CD14-positive monocyte (primary cell): ENCODE measurements at regions not wholly inside any gene's neighbourhood (a gene's known extent, or its start where the extent isn't known, plus 50 kb on each side); places are given as distances from the start of the nearest gene placed in this dataset.
"Not testable (repeated sequence)": the region's sequence is repeated elsewhere in the genome, so short reads cannot be mapped to it uniquely, and the experiment has no call there.

Experiments used
- DNase-seq, 3 donors: peaks; one replicate each; pipeline ENCODE4 v3.0.0-alpha.2; 2011 to 2022
- H2AFZ ChIP-seq: 2 replicates; pipeline ENCODE4 v1.6.0; 2012; ENCODE audit warnings: mild to moderate bottlenecking, low read depth, low read length, inconsistent platforms; ENCODE audit not compliant: insufficient read depth, poor library complexity, severe bottlenecking
- H3K27ac ChIP-seq, 2 donors: 1 replicate in 1 of 2; 2 replicates in 1 of 2; pipeline ENCODE4 v1.5.1; 2012 to 2013; ENCODE audit warnings: low read length in 2 of 2, control low read depth in 1 of 2, inconsistent platforms in 1 of 2, low read depth in 1 of 2, mild to moderate bottlenecking in 1 of 2
- H3K27me3 ChIP-seq, 2 donors: one replicate each; pipeline versions ENCODE4 v1.6.0 to v1.6.1; 2011 to 2013; ENCODE audit warnings: low read length in 2 of 2; ENCODE audit not compliant: control insufficient read depth in 2 of 2, insufficient read depth in 2 of 2
- H3K36me3 ChIP-seq, 2 donors: replicated peaks in 1 of 2; 1 replicate in 1 of 2; 2 replicates in 1 of 2; pipeline versions ENCODE4 v1.5.1 to v1.6.1; 2012 to 2013; ENCODE audit warnings: low read length in 2 of 2, control low read depth in 1 of 2, inconsistent platforms in 1 of 2, mild to moderate bottlenecking in 1 of 2; ENCODE audit not compliant: insufficient read depth in 2 of 2, control insufficient read depth in 1 of 2
- H3K4me1 ChIP-seq, 2 donors: 1 replicate in 1 of 2; 2 replicates in 1 of 2; pipeline versions ENCODE4 v1.5.1 to v1.6.1; 2012 to 2013; ENCODE audit warnings: low read length in 2 of 2, control low read depth in 1 of 2, inconsistent platforms in 1 of 2, mild to moderate bottlenecking in 1 of 2, moderate library complexity in 1 of 2; ENCODE audit not compliant: insufficient read depth in 2 of 2, control insufficient read depth in 1 of 2
- H3K4me2 ChIP-seq: replicated peaks from 2 replicates; pipeline ENCODE3; 2012; ENCODE audit warnings: low read length, moderate library complexity, mild to moderate bottlenecking; ENCODE audit not compliant: poor library complexity, severe bottlenecking; ENCODE audit errors: extremely low read depth
- H3K4me3 ChIP-seq, 3 experiments: fragments of 200-600 bp in 1 of 3; sonication (generic) in 1 of 3; replicated peaks in 1 of 3; 1 replicate in 2 of 3; 2 replicates in 1 of 3; pipeline ENCODE4 v1.5.1; 2011 to 2013; ENCODE audit warnings: low read length in 3 of 3, mild to moderate bottlenecking in 3 of 3, control low read depth in 2 of 3, low read depth in 2 of 3, inconsistent platforms in 1 of 3, moderate library complexity in 1 of 3
- H3K79me2 ChIP-seq: 2 replicates; pipeline ENCODE4 v1.6.0; 2012; ENCODE audit warnings: mild to moderate bottlenecking, control low read depth, inconsistent platforms, low read length, moderate library complexity; ENCODE audit not compliant: insufficient read depth
- H3K9ac ChIP-seq: 2 replicates; pipeline ENCODE4 v1.6.0; 2017; ENCODE audit warnings: low read length, mild to moderate bottlenecking; ENCODE audit not compliant: insufficient read depth, poor library complexity, severe bottlenecking
- H3K9me3 ChIP-seq, 2 donors: replicated peaks in 1 of 2; 1 replicate in 1 of 2; 2 replicates in 1 of 2; pipeline versions ENCODE4 v1.5.1 to v1.6.1; 2012 to 2013; ENCODE audit warnings: low read length in 2 of 2, control low read depth in 1 of 2; ENCODE audit not compliant: control insufficient read depth in 1 of 2, insufficient read depth in 1 of 2
- H4K20me1 ChIP-seq: 2 replicates; pipeline ENCODE4 v1.6.0; 2012; ENCODE audit warnings: mild to moderate bottlenecking, low read length, control low read depth, moderate library complexity; ENCODE audit not compliant: insufficient read depth
- H3K27ac Mint-ChIP-seq, 7 donors: one replicate each; pipeline ENCODE4 v1.8.0; 2020; ENCODE audit warnings: mild to moderate bottlenecking in 7 of 7, mixed read lengths in 7 of 7, moderate library complexity in 6 of 7, inconsistent platforms in 2 of 7
- H3K27me3 Mint-ChIP-seq, 3 donors: one replicate each; pipeline ENCODE4 v1.8.0; 2021 to 2022; ENCODE audit warnings: low read depth in 3 of 3, mild to moderate bottlenecking in 3 of 3, mixed read lengths in 3 of 3, moderate library complexity in 3 of 3, inconsistent platforms in 1 of 3
- H3K36me3 Mint-ChIP-seq, 2 donors: one replicate each; pipeline ENCODE4 v1.8.0; 2020; ENCODE audit warnings: mixed read lengths in 2 of 2, inconsistent platforms in 1 of 2, mild to moderate bottlenecking in 1 of 2
- H3K4me1 Mint-ChIP-seq: one replicate; pipeline ENCODE4 v1.8.0; 2020; ENCODE audit warnings: mild to moderate bottlenecking, mixed read lengths
- H3K4me3 Mint-ChIP-seq, 2 donors: one replicate each; pipeline ENCODE4 v1.8.0; 2020; ENCODE audit warnings: mild to moderate bottlenecking in 2 of 2, mixed read lengths in 2 of 2, moderate library complexity in 1 of 2
- H3K9me3 Mint-ChIP-seq, 7 donors: one replicate each; pipeline ENCODE4 v1.8.0; 2020 to 2022; ENCODE audit warnings: mixed read lengths in 7 of 7, mild to moderate bottlenecking in 6 of 7, moderate library complexity in 6 of 7, inconsistent platforms in 2 of 7
- WGBS: methylation state at CpG from one replicate; pipeline ENCODE4 v1.1.5; 2013; ENCODE audit warnings: missing lambda C conversion rate; ENCODE audit not compliant: insufficient coverage; 5-methylcytosine and 5-hydroxymethylcytosine counted together
- intact Hi-C, 2 donors: fragments of 100-400 bp; cut with micrococcal nuclease; formaldehyde crosslinking; loops; one replicate each; pipeline versions ENCODE4 v1.15.0 to v1.15.1; 2023
- TF ChIP-seq, protein P1 (sequence below): fragments of 200-600 bp; IDR thresholded peaks from one replicate; pipeline ENCODE4 v1.8.0; 2022; ENCODE audit warnings: antibody characterized with exemption, mild to moderate bottlenecking

DNA sequence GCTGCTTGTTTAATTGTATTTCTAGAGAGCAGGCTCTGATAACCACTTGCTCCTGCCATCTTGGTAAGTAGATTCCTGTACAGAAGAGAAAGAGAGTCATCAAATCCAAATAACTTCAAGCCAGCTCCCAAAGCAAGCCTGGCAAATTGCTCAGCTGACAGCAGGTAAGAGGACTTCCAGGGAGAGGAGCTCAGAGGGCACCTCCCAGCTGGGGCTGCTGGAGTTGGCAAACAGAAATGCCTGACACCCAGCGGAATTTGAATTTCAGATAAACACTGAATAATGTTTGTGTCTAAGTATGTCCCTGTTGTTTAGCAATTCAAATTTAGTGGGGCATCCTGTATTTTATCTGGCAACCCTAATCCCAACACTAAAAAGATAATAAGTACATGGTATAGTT, 86.2 kb downstream of the MYL12B start:
- Histone ChIP-seq H3K9ac (no peak overlapping the region), H3K79me2 (no peaks in the 10 kb centered on the region), H3K36me3 (no peaks in the 10 kb centered on the region), H3K4me3 (no peak overlapping the region), H4K20me1 (no peaks in the 10 kb centered on the region), H2AFZ (no peak overlapping the region), H3K4me2 (no peak overlapping the region), H3K27me3 (no peaks in the 10 kb centered on the region), H3K4me1 (peaks cover 0 to 7% of the 10 kb centered on the region in 2 donors), H3K9me3 (no peaks in the 10 kb centered on the region), H3K27ac (no peak overlapping the region)
- DNase-seq, result no peak
- Mint-ChIP-seq H3K27ac (no peak overlapping the region), H3K27me3 (peaks cover 0 to 2% (median 1%) of the 10 kb centered on the region in 3 donors), H3K4me1 (peaks cover 8% of the 10 kb centered on the region), H3K4me3 (no peak overlapping the region), H3K36me3 (no peaks in the 10 kb centered on the region), H3K9me3 (peaks cover 0 to 11% (median 7%) of the 10 kb centered on the region in 7 donors)
- TF ChIP-seq, protein P1, sequence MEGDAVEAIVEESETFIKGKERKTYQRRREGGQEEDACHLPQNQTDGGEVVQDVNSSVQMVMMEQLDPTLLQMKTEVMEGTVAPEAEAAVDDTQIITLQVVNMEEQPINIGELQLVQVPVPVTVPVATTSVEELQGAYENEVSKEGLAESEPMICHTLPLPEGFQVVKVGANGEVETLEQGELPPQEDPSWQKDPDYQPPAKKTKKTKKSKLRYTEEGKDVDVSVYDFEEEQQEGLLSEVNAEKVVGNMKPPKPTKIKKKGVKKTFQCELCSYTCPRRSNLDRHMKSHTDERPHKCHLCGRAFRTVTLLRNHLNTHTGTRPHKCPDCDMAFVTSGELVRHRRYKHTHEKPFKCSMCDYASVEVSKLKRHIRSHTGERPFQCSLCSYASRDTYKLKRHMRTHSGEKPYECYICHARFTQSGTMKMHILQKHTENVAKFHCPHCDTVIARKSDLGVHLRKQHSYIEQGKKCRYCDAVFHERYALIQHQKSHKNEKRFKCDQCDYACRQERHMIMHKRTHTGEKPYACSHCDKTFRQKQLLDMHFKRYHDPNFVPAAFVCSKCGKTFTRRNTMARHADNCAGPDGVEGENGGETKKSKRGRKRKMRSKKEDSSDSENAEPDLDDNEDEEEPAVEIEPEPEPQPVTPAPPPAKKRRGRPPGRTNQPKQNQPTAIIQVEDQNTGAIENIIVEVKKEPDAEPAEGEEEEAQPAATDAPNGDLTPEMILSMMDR, result no peak
- WGBS, result no CpG with 5 or more reads among the region's 1 CpG
- intact Hi-C loops, result no loop called here

GRCh38 chr18:3349046-3349841, 87.3 kb downstream of the MYL12B start:
- H3K79me2 ChIP-seq, H3K9me3 ChIP-seq, H3K9ac ChIP-seq, H4K20me1 ChIP-seq, H3K27ac ChIP-seq, H3K36me3 Mint-ChIP-seq, H3K4me1 Mint-ChIP-seq, DNase-seq, H3K4me2 ChIP-seq, intact Hi-C loops, H3K27me3 ChIP-seq, H3K4me3 Mint-ChIP-seq, H3K4me1 ChIP-seq, H3K36me3 ChIP-seq, H2AFZ ChIP-seq, H3K4me3 ChIP-seq, H3K27me3 Mint-ChIP-seq: not testable (repeated sequence)
- 96% methylated on average over 13 of the region's 25 CpGs for WGBS
- H3K27ac Mint-ChIP-seq, result peak overlapping the region in 1 of 7 donors; percentile 7
- H3K9me3 Mint-ChIP-seq, result peaks cover 0 to 11% (median 8%) of the 10 kb centered on the region in 7 donors
